ENCODE measurements at regions not wholly inside any gene's neighbourhood (a gene's known extent, or its start where the extent isn't known, plus 50 kb on each side); places are given as distances from the start of the nearest gene placed in this dataset.

DNA sequence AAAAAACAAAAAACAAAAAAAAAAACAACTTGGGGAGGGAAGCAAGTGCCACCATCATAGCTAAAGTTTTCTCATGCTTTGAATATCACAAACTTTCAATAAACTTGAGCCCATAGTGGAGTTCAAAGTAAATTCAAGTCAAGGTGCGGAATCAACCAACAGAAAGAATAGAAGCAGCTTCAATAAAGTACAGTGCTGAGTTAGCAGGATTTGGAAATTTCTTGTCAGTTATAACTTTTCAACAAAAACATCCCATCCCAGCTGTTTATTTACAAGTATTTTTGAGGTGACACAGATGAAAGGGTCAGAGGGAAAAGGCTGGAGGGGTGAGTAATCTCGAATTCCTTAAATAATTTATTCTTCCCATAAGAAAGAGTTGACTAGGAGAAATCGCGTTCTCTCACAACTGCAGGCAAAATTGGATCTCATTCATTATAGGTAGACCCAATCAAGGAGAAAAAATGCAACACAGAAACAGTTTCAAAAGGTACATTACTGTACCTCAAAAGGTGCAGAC, 477.4 kb upstream of the RASGRP1 start:
- TF ChIP-seq, protein P1, sequence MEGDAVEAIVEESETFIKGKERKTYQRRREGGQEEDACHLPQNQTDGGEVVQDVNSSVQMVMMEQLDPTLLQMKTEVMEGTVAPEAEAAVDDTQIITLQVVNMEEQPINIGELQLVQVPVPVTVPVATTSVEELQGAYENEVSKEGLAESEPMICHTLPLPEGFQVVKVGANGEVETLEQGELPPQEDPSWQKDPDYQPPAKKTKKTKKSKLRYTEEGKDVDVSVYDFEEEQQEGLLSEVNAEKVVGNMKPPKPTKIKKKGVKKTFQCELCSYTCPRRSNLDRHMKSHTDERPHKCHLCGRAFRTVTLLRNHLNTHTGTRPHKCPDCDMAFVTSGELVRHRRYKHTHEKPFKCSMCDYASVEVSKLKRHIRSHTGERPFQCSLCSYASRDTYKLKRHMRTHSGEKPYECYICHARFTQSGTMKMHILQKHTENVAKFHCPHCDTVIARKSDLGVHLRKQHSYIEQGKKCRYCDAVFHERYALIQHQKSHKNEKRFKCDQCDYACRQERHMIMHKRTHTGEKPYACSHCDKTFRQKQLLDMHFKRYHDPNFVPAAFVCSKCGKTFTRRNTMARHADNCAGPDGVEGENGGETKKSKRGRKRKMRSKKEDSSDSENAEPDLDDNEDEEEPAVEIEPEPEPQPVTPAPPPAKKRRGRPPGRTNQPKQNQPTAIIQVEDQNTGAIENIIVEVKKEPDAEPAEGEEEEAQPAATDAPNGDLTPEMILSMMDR (IDR thresholded peaks at IDR 0.05; ENCODE audit: poor library complexity, severe bottlenecking): no peak
- TF ChIP-seq, protein P2, sequence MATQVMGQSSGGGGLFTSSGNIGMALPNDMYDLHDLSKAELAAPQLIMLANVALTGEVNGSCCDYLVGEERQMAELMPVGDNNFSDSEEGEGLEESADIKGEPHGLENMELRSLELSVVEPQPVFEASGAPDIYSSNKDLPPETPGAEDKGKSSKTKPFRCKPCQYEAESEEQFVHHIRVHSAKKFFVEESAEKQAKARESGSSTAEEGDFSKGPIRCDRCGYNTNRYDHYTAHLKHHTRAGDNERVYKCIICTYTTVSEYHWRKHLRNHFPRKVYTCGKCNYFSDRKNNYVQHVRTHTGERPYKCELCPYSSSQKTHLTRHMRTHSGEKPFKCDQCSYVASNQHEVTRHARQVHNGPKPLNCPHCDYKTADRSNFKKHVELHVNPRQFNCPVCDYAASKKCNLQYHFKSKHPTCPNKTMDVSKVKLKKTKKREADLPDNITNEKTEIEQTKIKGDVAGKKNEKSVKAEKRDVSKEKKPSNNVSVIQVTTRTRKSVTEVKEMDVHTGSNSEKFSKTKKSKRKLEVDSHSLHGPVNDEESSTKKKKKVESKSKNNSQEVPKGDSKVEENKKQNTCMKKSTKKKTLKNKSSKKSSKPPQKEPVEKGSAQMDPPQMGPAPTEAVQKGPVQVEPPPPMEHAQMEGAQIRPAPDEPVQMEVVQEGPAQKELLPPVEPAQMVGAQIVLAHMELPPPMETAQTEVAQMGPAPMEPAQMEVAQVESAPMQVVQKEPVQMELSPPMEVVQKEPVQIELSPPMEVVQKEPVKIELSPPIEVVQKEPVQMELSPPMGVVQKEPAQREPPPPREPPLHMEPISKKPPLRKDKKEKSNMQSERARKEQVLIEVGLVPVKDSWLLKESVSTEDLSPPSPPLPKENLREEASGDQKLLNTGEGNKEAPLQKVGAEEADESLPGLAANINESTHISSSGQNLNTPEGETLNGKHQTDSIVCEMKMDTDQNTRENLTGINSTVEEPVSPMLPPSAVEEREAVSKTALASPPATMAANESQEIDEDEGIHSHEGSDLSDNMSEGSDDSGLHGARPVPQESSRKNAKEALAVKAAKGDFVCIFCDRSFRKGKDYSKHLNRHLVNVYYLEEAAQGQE (IDR thresholded peaks at IDR 0.05; ENCODE audit: borderline replicate concordance): no peak
- TF ChIP-seq POLR2AphosphoS5 (IDR thresholded peaks at IDR 0.05) (no peak), EZH2 (IDR thresholded peaks at IDR 0.05; ENCODE audit: borderline replicate concordance, insufficient read depth, low read length, poor library complexity, severe bottlenecking) (no peak), EP300 (conservative IDR thresholded peaks at IDR 0.05; ENCODE audit: poor library complexity, severe bottlenecking) (no peak), RAD21 (conservative IDR thresholded peaks at IDR 0.05) (no peak), TAF1 (IDR thresholded peaks at IDR 0.05; ENCODE audit: low read depth) (no peak)
